Neural cell (in vitro differentiated cells): ENCODE measurements at regions not wholly inside any gene's neighbourhood (a gene's known extent, or its start where the extent isn't known, plus 50 kb on each side); places are given as distances from the start of the nearest gene placed in this dataset.

Source experiments
- H2AFZ ChIP-seq: fragments of 200-600, 300-800 bp; sonication (generic), shearing (Covaris generic); 2 replicates; pipeline ENCODE4 v1.6.0; 2014; ENCODE audit warnings: low read depth, mild to moderate bottlenecking, antibody characterized with exemption, low read length, moderate library complexity
- H3F3A ChIP-seq: fragments of 200-600 bp; shearing (Covaris generic); 2 replicates; pipeline ENCODE4 v1.6.1; 2016; ENCODE audit warnings: mild to moderate bottlenecking, moderate library complexity, mixed read lengths, antibody characterized with exemption, low read length; ENCODE audit not compliant: insufficient read depth, poor library complexity, severe bottlenecking
- H3K27ac ChIP-seq: fragments of 200-600, 300-800 bp; sonication (generic), shearing (Covaris generic); 2 replicates; pipeline ENCODE4 v1.5.1; 2014; ENCODE audit warnings: mild to moderate bottlenecking, low read length, moderate library complexity
- H3K27me3 ChIP-seq: fragments of 300-800, 200-600 bp; sonication (generic), shearing (Covaris generic); 2 replicates; pipeline ENCODE4 v1.6.0; 2014; ENCODE audit warnings: mild to moderate bottlenecking, low read depth, low read length, moderate library complexity; ENCODE audit not compliant: insufficient read depth
- H3K36me3 ChIP-seq: fragments of 300-800, 200-600 bp; sonication (generic), shearing (Covaris generic); 2 replicates; pipeline ENCODE4 v1.5.1; 2014; ENCODE audit warnings: mild to moderate bottlenecking, antibody characterized with exemption, low read length, moderate library complexity; ENCODE audit not compliant: insufficient read depth
- H3K4me2 ChIP-seq: fragments of 300-800, 200-600 bp; sonication (generic), shearing (Covaris generic); 2 replicates; pipeline ENCODE4 v1.6.0; 2014; ENCODE audit warnings: mild to moderate bottlenecking, low read length
- H3K4me3 ChIP-seq: fragments of 300-800, 200-600 bp; sonication (generic), shearing (Covaris generic); 2 replicates; pipeline ENCODE4 v1.5.1; 2014; ENCODE audit warnings: mild to moderate bottlenecking, low read length, moderate library complexity
- H3K79me2 ChIP-seq: fragments of 200-600 bp; shearing (Covaris generic); replicated peaks from 2 replicates; pipeline ENCODE4 v1.6.0; 2014; ENCODE audit warnings: mild to moderate bottlenecking, low read length, moderate library complexity; ENCODE audit not compliant: insufficient read depth
- H3K9ac ChIP-seq: fragments of 300-800, 200-600 bp; sonication (generic), shearing (Covaris generic); 2 replicates; pipeline ENCODE4 v1.6.1; 2016; ENCODE audit warnings: mild to moderate bottlenecking, low read length, mixed read lengths
- H3K9me2 ChIP-seq: fragments of 200-600 bp; shearing (Covaris generic); 2 replicates; pipeline ENCODE4 v1.6.1; 2016; ENCODE audit warnings: mild to moderate bottlenecking, low read length, mixed read lengths; ENCODE audit not compliant: insufficient read depth
- H3K9me3 ChIP-seq: fragments of 200-600, 300-800 bp; sonication (generic), shearing (Covaris generic); 2 replicates; pipeline ENCODE4 v1.6.1; 2016; ENCODE audit warnings: mild to moderate bottlenecking, mixed run types, low read length, moderate library complexity, mixed read lengths
- H4K20me1 ChIP-seq: fragments of 200-600 bp; shearing (Covaris generic); 2 replicates; pipeline ENCODE4 v1.6.1; 2016; ENCODE audit warnings: mild to moderate bottlenecking, mixed run types; ENCODE audit not compliant: insufficient read depth
- CTCF ChIP-seq: fragments of 450-650 bp; IDR thresholded peaks from 2 replicates; pipeline ENCODE4 v1.5.1; 2014; ENCODE audit warnings: antibody characterized with exemption, mild to moderate bottlenecking, moderate library complexity; ENCODE audit not compliant: poor library complexity, severe bottlenecking
- EP300 ChIP-seq: fragments of 450-650 bp; conservative IDR thresholded peaks from 2 replicates; pipeline ENCODE4 v1.6.1; 2014; ENCODE audit warnings: antibody characterized with exemption, mild to moderate bottlenecking, moderate library complexity; ENCODE audit not compliant: poor library complexity, severe bottlenecking
- EZH2 ChIP-seq: fragments of 200-600, 300-800 bp; shearing (Covaris generic), sonication (generic); IDR thresholded peaks from 2 replicates; pipeline ENCODE4 v1.6.1; 2014; ENCODE audit warnings: antibody characterized with exemption, low read length, borderline replicate concordance, mild to moderate bottlenecking; ENCODE audit not compliant: insufficient read depth, poor library complexity, severe bottlenecking
- MXI1 ChIP-seq: fragments of 450-650 bp; conservative IDR thresholded peaks from 2 replicates; pipeline ENCODE4 v1.6.1; 2014; ENCODE audit warnings: antibody characterized with exemption, mild to moderate bottlenecking; ENCODE audit not compliant: poor library complexity, severe bottlenecking
- POLR2AphosphoS5 ChIP-seq: IDR thresholded peaks from 2 replicates; pipeline ENCODE4 v1.6.1; 2012
- RAD21 ChIP-seq: fragments of 450-650 bp; conservative IDR thresholded peaks from 2 replicates; pipeline ENCODE4 v1.6.1; 2014; ENCODE audit warnings: antibody characterized with exemption, mild to moderate bottlenecking, moderate library complexity
- SMC3 ChIP-seq: fragments of 450-650 bp; conservative IDR thresholded peaks from 2 replicates; pipeline ENCODE4 v1.6.1; 2014; ENCODE audit warnings: antibody characterized with exemption, mild to moderate bottlenecking, moderate library complexity; ENCODE audit not compliant: poor library complexity
- TAF1 ChIP-seq: IDR thresholded peaks from 2 replicates; pipeline ENCODE4 v1.6.1; 2012; ENCODE audit warnings: low read depth
- TF ChIP-seq, protein P1 (sequence below): IDR thresholded peaks from 2 replicates; pipeline ENCODE4 v1.6.1; 2012; ENCODE audit warnings: borderline replicate concordance

GRCh38 chr9:21711504-21711903, 90.9 kb upstream of the MTAP start:
- Histone ChIP-seq H3K4me3 (no peak overlapping the region), H4K20me1 (no peaks in the 10 kb centered on the region), H3K79me2 (no peaks in the 10 kb centered on the region), H3K9ac (no peak overlapping the region), H3K9me3 (no peaks in the 10 kb centered on the region), H3F3A (no peaks in the 10 kb centered on the region), H3K9me2 (no peaks in the 10 kb centered on the region), H3K36me3 (no peaks in the 10 kb centered on the region), H2AFZ (no peak overlapping the region), H3K4me2 (no peak overlapping the region), H3K27ac (no peak overlapping the region), H3K27me3 (no peaks in the 10 kb centered on the region)
- TF ChIP-seq RAD21 (no peak), EZH2 (no peak), TAF1 (no peak), POLR2AphosphoS5 (no peak), MXI1 (no peak), EP300 (no peak), CTCF (no peak), SMC3 (no peak)
- TF ChIP-seq, protein P1, sequence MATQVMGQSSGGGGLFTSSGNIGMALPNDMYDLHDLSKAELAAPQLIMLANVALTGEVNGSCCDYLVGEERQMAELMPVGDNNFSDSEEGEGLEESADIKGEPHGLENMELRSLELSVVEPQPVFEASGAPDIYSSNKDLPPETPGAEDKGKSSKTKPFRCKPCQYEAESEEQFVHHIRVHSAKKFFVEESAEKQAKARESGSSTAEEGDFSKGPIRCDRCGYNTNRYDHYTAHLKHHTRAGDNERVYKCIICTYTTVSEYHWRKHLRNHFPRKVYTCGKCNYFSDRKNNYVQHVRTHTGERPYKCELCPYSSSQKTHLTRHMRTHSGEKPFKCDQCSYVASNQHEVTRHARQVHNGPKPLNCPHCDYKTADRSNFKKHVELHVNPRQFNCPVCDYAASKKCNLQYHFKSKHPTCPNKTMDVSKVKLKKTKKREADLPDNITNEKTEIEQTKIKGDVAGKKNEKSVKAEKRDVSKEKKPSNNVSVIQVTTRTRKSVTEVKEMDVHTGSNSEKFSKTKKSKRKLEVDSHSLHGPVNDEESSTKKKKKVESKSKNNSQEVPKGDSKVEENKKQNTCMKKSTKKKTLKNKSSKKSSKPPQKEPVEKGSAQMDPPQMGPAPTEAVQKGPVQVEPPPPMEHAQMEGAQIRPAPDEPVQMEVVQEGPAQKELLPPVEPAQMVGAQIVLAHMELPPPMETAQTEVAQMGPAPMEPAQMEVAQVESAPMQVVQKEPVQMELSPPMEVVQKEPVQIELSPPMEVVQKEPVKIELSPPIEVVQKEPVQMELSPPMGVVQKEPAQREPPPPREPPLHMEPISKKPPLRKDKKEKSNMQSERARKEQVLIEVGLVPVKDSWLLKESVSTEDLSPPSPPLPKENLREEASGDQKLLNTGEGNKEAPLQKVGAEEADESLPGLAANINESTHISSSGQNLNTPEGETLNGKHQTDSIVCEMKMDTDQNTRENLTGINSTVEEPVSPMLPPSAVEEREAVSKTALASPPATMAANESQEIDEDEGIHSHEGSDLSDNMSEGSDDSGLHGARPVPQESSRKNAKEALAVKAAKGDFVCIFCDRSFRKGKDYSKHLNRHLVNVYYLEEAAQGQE, result no peak

DNA sequence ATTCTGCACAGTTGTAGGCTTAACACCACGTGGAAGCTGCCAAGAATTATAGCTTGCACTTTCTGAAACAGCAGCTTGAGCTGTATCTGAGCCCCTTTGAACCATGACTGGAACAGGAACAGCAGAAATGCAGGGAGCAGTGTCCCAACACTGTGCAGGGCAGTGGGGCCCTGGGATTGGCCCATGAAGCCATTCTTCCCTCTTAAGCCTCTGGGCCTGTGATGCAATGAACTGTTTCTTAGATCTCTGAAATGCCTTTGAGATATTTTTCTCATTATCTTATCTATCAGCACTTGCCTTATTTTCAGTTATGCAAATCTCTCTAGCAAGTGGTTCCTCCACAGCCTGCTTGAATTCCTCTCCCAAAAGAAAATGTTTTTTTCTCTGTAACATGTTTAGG, 87.0 kb upstream of the MTAP start:
- Histone ChIP-seq H4K20me1 (no peaks in the 10 kb centered on the region), H3K27me3 (no peaks in the 10 kb centered on the region), H3K79me2 (no peaks in the 10 kb centered on the region), H3K36me3 (no peaks in the 10 kb centered on the region), H3K9me2 (no peaks in the 10 kb centered on the region), H3K4me2 (no peak overlapping the region), H3K9me3 (no peaks in the 10 kb centered on the region), H3K27ac (no peak overlapping the region), H3K9ac (no peak overlapping the region), H3K4me3 (no peak overlapping the region), H3F3A (no peaks in the 10 kb centered on the region), H2AFZ (no peak overlapping the region)
- no peak for TF ChIP-seq EZH2
- TF ChIP-seq MXI1, result no peak
- no peak for TF ChIP-seq TAF1
- TF ChIP-seq CTCF, result no peak
- TF ChIP-seq RAD21, result no peak
- no peak for TF ChIP-seq POLR2AphosphoS5
- TF ChIP-seq EP300, result no peak
